Stimulated activated CD8-positive, alpha-beta memory T cell treated with anti-CD3 and anti-CD28 coated beads, Interleukin-7, amount 100 ng/mL, for 48 hours (primary cell): ENCODE measurements at regions not wholly inside any gene's neighbourhood (a gene's known extent, or its start where the extent isn't known, plus 50 kb on each side); places are given as distances from the start of the nearest gene placed in this dataset.

ENCODE experiments used
- DNase-seq, 2 donors: peaks; one replicate each; pipeline ENCODE4 v3.0.0-alpha.2; 2020; ENCODE audit warnings: low read depth in 1 of 2; ENCODE audit errors: extremely low read depth in 1 of 2

- DNase-seq: no peak
These were observed 366.3 kb upstream of the TFPI start for GRCh38 chr2:187920511-187920910.

GRCh38 chr2:187922846-187923245 lies 368.6 kb upstream of the TFPI start:
- no peak for DNase-seq

- DNase-seq: no peak
These were observed 367.4 kb upstream of the GULP1 start for GRCh38 chr2:187924293-187924692.

DNA sequence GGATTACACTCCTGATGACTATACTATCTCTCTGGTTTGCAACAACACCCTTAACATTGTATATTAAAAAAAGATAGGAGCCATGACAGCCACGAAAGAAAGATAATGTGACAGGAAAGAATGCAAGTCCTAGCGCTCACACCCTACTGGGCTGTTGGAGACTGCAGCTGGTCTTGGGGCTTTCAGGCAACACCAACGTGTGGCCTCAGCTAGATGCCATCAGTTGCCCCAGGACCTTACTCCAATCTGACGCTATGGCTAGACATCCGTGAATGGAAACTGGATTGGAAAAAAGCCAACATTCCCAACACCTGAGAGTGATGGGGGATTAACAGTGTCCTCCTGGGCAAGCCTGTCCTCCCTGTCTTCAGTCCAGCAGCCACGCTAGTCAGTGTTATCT lies 357.4 kb upstream of the GULP1 start:
- no peak for DNase-seq

DNA sequence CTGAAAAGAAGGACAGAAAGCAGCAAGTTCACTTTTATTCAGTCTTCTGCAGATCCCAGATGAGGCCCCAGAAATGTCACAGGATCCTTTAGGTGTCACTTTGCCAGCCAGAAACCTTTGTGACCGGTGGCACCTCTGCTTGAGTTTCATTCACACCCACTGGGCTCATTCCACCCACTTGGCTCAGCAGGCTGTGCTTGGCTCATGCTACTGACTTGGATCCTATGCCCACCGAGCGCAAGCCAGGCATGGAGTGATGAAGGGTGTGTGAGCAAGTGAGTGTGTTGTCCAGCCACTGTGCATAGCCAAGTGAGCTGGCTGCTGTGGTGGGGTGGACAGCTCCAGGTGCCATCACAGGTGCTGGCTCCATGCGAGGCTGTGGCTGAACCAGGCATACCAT lies 357.0 kb upstream of the GULP1 start:
- DNase-seq: no peak

GRCh38 chr2:187935126-187935525 lies 356.5 kb upstream of the GULP1 start:
- DNase-seq: no peak

DNA sequence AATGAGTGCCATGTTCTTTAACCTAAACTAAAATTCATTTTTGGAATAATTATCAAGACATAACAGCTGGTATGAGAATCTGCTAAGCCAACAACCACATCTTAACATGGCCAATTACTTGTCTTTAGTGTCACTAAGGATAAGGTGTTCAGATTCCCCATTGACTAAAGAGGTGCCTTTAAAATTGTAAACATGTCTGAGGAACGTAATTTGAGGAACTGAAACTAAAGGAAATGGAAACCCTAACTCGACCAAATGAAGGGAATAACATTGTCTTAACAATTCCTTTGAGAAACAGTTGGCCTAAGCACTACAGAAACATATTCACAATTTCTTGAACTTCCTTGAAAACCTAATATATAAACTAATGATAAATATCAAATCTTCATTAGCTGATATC lies 355.4 kb upstream of the GULP1 start:
- no peak for DNase-seq

DNA sequence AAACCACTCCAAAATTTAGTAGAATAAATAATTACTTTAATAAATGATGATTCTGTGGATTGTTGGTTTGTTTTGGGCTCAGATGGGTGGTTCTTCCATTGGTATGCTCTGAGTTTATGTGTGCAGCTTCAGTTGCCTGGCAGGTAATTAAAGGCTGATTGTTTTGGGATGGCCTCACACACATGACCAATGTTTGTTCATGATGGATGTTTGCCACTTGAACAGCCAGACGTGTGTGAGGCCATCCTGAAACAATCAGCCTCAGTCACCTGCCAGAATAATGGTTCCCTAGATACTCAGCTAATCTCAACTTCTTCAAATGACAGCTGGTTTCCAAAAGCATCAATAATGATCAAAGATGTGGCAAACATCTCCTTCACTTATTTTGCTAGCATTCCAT lies 352.5 kb upstream of the GULP1 start:
- DNase-seq: no peak

DNA sequence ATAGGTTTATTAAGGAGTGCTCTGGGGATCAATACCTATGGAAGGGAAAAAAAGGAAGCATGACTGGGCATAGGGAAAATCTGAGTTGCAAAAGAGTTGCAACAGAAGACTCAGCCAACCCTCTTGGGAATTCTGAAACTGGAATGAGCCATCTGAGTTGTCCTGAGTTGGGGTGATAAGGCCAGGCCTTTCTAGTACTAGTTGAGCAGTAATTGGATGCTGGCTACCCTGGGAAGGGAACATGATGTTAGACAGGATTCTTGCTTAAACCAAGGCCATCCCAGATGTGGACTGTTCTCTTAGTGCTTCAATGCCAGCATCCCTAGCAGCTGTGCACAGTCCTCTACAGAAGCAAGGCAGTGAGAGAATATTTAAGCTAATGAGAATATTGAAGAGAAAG lies 348.8 kb upstream of the GULP1 start:
- DNase-seq: no peak

GRCh38 chr2:187943772-187944369 lies 347.8 kb upstream of the GULP1 start:
- no peak for DNase-seq

DNA sequence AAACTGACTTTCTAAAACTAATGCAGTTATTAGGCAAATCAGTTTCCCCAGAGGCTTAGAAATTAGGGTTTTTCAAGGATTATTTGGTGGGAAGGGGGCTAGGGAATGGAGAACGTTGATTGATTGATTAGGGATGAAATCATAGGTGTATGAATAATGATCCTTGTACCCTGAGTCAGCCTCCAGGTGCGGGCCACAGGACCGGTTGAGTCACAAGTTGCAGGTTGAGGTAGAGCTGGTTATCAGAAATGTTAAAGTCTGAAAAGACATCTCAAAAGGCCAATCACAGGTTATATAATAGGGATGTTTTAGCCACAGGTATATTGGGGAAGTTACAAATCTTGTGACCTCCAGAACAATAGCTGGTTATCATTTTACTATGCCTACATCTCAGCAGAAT lies 341.8 kb upstream of the GULP1 start:
- DNase-seq: no peak

DNA sequence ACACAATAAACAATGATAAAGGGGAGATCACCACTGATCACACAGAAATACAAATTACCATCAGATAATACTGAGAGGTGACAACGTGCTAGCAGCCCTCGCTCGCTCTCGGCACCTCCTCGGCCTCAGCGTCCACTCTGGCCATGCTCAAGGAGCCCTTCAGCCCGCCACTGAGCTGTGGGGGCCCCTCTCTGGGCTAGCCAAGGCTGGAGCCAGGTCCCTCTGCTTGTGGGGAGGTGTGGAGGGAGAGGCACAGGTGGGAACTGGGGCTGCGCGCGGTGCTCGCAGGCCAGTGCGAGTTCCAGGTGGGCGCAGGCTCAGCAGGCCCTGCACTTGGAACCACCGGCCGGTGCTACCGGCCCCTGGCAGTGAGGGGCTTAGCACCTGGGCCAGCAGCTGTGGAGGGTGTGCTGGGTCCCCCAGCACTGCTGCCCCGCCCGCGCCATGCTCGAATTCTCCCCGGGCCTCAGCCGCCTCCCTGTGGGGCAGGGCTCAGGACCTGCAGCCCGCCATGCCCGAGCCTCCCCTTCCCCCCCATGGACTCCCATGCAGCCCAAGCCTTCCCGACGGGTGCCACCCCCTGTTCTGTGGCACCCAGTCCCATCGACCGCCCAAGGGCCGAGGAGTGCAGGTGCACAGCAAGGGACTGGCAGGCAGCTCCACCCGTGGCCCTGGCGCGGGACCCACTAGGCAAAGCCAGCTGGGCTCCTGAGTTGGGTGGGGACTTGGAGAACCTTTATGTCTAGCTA lies 340.0 kb upstream of the GULP1 start:
- DNase-seq: no peak

- no peak for DNase-seq
These were observed 334.7 kb upstream of the GULP1 start for GRCh38 chr2:187956906-187957534.

- DNase-seq: no peak
These were observed 331.9 kb upstream of the GULP1 start for GRCh38 chr2:187959821-187960220.

DNA sequence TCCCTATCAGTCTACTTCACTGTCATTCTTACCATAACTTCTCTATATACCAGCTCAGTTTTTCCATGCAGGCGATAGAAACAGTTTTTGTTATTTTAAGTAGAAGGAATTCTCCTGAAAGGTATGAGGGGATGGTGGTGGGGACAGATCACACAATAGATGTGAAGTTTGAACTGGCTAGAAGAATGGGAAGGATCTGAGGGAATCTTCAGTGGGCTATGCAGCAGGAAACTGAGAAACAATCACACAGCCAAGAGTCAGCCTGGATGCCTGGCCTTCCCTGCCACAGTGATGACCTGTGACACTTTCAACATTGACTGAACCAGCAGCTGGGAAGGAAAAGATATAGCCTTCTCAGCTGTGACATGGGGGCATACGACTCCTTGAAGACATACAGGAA lies 329.1 kb upstream of the GULP1 start:
- DNase-seq: no peak

GRCh38 chr2:187964746-187965145 lies 326.9 kb upstream of the GULP1 start:
- DNase-seq: no peak

DNA sequence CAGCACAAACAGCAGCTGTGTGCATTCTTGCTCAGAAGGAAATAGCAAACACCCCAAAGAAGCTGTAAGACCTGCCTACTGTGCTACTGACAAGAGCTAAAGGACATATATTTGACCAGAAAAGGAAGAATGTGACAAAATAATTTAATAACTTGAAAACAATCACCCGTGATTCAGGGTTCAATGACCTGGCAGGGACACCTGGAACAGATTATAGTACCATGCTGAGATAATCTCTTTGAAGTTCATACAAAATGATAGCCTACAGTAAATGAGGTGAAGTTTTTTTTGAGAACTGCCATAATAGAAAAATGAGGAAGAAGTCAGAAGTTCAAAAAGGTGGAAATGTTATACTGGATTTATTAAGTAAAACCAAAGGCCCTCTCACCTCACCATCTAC lies 324.8 kb upstream of the GULP1 start:
- no peak for DNase-seq

DNA sequence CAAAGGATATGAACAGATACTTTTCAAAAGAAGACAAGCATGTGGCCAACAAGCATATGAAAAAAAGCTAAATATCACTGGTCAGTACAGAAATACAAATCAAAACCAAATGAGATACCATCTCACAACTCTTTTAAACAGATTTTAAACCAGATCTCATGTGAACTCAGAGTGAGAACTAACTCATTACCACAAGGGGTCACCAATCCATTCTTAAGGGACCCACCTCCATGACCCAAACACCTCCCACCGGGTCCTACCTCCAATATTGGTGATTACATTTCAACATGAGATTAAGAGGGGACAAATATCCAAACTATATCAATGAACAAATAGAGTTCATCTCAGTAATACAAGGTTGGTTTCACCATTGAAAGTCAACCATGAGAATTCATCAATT lies 319.8 kb upstream of the GULP1 start:
- no peak for DNase-seq

GRCh38 chr2:187976259-187976985 lies 315.3 kb upstream of the GULP1 start:
- DNase-seq: no peak

DNA sequence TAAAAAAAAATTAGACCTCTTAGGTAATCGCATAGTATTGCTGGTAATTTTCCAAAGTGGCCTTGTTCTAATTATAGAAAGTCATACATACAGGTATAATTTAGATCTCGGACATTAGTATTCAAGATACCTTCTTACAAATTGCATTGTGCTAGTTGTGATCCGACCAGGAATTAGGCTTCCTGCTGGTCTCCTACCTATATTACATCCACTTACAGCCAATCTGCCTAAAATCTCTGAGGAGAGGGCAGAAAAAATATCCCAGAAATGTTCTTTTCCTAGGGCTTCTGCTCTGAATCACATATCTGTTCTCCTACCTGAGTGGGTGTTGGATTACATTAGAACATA lies 314.7 kb upstream of the GULP1 start:
- no peak for DNase-seq

GRCh38 chr2:187978356-187978755 lies 313.3 kb upstream of the GULP1 start:
- no peak for DNase-seq

DNA sequence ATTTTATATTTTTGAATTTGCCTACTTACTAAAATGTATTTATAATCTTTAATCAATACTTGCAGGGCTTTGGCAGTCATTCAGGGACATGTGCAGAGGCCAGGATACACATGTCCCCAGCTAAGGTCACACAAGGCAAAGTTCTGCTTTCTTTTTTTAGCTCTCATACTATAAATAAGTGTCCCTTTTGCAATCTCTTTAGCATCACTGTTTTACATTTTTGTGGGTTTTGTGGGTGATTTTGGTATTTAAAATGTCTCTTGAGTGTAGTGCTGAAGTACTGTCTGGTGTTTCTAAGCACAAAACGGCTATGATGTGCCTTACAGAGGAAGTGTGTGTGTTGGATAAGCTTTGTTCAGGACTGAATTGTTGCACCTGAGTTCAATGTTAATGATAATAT lies 309.0 kb upstream of the GULP1 start:
- DNase-seq: no peak
